ENCODE measurements at regions not wholly inside any gene's neighbourhood (a gene's known extent, or its start where the extent isn't known, plus 50 kb on each side); places are given as distances from the start of the nearest gene placed in this dataset.
"Not testable (repeated sequence)": the region's sequence is repeated elsewhere in the genome, so short reads cannot be mapped to it uniquely, and the experiment has no call there.

DNA sequence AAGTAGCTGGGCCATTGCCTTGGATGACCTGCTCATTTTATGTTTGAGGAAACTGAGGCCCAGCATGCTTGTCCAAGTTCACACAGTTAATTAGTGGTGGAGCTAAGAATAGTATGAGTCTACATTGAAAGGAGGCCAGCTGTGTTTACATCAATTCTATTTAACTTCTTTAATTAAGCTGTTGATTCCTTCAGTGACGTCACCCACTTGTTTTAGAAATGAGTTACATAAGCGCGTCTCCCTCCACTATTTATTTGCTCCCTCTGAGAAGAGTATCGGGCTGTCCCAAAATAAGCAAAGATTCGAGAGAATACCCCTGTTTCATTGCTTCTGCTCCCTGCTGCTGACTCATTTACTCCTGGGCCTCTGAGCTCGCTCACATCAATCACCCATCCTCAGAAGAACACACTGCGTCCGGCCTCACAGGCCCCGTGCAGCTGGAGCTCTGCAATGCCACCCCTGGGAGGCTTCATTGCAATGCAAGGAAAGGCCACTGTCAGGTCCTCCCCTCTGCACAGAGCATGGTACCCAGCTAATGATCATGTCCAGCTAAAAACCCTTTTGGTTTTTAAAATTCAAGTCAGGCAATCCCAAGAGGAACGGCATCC is 74.8 kb upstream of the BMP2 start:
- no peak for DNase-seq

DNA sequence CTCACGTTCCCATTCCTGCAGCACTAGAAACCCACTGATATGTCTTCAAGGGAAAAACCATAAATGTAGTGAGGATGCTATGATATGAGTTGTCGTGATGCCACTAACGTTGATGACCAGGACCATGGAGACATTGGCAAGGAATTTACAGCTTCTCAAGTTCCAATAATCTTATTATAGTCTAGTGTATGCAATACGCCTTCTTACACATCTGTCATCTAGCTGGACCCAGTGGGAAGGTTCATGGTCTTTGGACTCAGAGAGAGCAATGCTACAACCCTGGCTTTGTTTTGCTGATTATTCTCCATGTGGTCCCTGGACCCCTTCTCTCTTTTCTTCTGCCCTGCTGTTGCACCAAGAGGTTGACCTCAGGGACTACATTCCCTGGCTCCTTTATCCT is 76.0 kb upstream of the BMP2 start:
- DNase-seq, result no peak

DNA sequence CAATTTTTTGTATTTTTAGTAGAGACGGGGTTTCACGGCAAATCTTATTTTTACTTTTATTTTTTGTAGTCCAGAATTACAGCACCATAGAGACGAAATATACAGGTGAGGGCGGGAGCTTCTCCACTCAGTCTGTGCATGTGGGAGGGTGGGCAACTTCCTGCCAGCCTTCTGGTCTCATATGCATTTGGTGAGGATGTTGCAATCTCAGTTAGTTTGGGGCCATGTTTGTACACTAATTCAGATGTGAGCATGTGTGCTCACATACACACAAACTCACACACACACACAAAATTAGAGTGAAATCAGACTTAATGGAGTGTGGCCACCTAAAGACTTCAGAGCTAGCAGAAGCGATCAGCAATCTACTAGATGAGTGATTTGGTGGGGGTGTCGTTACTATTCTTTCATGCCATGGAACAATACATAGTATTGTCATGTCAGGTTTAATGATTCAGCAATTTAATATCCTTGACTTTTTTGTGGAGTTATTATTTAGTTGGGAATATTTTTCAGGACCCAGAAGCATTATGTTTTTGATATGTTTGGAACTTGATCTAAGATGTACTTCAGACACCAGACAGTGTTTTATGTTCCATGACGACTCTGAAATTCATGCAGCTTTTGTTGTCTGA is 78.0 kb upstream of the BMP2 start:
- no peak for DNase-seq

DNA sequence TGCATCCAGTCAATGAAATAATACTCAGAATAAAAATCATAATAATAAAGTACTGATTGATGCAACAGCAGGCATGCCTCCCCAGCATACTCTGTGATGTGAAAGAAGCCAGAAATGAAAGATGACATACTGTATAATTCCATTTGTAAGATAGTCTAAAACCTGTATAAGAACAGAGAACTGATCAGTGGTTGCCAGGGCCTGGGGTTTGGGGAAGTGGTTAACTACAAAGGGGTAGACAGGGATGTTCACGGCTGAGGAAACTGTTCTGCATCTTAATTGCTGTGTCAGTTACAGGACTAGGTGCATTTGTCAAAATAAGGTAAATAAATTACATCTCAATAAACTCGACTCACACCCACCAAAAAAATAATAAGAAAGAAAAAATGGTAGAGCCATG is 81.3 kb upstream of the BMP2 start:
- DNase-seq, result no peak

DNA sequence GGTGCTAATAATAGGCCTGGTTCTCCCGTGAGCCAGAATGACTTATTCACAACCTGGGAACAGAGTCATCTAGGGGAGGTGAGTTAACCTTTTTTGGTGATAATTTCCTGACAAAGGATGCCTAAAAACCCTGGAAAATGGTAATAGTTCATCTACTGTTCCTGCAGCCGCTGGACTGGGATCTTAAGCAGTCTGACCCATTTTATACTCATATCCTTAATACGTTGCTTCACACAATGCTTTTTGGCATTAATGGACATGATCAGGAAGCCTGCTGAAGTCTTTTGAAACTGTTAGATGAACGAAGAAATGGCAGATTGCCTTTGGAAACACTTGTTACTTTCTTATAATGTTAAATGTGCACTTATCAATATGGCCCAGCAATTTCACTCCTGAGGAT is 81.9 kb upstream of the BMP2 start:
- DNase-seq, result no peak

DNA sequence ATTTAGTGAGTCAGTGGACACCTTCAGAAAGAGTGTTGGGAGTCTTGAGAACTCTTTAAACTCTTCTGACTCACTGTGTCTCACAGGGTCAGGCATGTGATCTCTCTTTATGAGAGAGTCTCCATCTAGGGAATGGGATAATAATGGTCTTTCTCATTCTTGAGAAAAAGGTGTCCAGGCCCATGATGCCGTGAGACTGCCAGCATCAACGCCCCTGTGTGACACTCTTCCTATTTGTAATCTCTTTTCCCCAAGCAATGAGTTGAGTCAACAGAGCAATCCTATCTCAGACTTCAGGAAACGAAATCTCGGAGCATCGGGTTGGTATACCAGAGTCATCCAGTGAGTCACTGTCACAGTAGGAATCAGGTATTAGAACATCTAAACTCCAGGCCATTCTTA is 82.3 kb upstream of the BMP2 start:
- DNase-seq, result no peak

DNA sequence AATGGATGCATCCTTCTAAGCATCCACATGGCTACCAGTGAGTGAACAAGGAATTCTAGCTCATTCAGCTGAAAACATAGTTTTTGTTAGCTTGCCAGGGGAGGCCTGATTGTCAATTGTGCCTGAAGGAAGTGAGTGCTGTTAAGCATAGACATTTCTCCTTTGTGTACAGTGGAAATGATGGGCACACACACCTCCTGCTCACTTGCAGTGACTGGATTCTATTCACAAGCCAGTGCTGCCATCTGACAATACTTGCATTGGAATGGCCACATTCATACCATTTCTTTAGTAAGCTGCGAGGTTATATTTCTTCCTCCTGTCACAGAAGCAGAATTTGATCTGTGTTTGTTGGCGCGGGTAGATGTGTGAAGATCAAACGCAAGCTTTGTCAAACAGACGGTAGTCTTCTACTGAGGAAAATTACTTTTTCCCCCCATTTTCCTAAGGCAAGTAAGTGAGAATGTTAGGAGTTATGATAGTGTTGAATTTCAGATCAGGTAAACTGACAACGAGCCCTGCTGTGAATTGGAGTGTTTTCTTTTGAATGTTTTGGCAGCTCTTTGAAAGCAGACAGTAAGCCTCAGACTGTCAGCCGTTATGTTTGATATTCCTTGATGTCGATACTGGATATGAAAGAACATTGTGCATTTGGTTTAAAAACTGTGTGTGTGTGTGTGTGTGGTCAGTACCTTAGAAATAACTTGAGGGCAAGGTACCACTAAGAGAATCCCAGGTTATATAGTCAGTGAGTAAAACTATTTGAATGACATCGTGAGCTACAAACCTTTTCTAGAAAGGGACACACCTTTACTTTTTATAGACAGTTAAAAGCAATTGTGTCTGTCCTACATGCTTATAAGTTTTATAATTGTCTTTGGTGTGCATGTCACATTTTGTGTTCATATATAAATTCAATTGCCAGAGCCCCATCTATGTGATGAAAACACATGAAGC is 84.2 kb upstream of the BMP2 start:
- no peak for DNase-seq

DNA sequence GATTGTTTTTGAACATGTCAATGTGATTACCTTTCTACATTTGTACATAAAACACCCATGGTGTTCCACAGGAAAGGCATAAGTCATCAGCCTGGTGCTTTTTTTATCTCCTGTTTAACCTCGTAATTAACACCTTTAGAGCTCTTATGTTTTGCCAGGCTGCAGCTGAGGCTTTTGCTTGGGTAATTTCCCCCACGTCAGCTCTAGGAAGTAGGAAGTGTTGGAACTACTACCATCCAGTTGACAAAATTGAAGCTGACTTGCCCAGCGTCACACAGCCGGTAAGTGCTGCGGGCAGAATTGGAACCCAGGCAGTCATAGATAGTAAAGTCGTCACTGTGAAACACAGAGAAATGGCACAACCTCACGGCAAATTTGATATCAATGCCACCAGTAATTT is 86.6 kb upstream of the BMP2 start:
- DNase-seq, result no peak

DNA sequence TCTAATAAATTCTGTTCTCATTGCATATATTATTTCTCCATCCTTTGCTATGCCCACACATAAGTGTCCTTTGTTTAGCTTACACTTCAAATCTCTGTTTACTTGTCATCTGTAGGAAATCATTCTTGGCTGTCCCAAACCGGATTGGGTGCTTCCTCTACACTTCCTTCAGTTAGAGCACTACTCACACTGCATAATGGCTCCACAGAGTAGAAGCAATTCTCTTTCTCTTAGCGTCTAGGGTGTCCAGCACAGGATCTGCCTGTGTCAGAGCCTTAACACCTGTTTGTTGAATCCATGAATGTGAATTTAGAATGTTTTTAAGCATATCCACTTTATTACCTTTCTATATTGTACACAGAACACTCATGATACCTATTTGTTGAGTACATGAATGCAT is 87.0 kb upstream of the BMP2 start:
- no peak for DNase-seq

DNA sequence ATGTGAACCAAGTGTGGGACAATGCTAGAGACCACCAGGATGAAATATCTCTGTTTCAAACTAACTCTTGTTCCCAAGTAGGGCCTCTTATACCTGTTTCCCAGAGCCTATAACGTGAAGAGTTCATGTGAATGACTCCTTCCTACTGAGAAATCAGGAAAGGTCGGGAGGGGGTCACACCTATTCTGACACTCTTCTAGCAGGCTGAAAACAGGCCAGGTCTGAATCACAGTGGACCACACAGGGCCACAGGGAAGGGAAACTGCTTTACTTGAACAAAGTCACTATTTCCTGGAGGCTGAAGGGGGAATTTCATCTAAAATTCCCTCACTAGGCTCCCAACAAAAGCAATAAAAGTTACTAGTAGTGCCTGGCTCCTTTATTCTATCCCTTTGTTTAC is 88.4 kb upstream of the BMP2 start:
- DNase-seq, result no peak

DNA sequence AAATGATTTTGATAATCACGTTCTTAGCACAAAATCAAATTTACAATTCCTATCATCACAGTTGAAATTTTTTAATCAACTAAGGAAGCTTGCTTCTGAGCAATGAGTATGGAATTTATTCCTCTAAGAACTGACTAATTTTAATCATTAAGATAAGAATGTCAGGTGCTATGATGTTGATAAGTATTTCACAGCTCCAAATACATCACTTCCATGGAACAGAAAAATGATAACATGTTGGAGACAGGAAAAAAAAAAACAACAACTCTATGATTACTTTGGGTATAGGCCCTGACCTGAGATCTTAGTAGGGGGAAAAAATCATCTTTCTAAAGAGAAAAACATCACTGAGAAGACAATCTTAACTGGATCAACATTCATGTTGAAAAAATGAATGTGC is 89.4 kb upstream of the BMP2 start:
- no peak for DNase-seq

DNA sequence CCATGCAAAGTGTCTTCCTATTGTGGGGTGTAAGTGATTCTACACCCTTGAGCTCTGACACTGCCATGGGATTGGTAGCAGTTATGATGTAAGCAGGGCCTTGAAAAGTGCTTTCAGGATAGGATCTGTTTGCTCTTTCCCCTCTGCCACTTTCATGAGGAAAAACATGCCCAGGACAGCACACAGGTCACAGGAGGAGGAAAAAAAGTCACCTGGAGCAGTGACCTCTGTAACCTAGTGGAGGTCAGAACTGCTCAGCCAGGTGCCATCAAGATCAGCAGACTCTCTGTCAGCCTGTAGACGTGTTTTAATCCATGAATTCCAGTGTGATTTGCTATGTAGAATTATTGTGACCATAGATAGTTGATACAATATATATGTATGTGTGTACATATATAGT is 92.7 kb upstream of the BMP2 start:
- DNase-seq, result no peak

DNA sequence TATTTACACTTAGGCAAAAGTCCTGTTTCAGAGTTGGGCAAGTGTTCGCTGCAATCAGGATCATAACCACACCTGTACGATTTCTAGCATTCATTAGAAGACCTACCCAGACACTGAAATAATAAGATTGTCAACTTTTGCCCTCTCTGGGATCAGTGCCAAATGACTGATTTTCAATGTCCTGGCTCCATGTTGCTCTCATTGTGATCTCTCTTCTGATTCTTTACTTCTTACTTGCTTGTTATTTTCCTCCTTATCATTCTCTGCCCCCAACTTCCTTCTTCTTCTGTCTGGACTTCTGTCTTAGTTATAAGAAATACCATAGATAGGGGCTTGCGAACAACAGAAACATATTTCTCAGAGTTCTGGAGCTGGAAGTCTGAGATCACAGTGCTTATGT is 94.4 kb upstream of the BMP2 start:
- no peak for DNase-seq

DNA sequence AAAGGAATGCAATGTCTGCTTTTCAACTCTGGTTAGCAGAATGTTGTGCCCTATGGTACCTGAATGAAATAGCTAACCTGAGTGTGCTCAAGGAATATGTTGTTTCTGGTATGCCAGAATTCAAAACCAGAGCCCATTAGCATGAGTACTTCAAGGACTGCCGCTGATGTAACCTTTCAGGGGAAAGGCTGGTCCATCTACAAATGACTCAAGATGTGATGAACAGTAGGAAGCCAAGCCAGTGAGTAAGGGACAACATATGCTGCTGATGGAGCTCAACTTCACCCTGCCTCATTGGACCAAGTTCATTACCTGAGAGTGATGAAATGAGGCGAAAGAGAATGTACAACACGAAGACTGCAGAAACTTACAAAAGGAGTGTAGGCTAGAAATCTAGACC is 95.7 kb upstream of the BMP2 start:
- DNase-seq, result no peak

DNA sequence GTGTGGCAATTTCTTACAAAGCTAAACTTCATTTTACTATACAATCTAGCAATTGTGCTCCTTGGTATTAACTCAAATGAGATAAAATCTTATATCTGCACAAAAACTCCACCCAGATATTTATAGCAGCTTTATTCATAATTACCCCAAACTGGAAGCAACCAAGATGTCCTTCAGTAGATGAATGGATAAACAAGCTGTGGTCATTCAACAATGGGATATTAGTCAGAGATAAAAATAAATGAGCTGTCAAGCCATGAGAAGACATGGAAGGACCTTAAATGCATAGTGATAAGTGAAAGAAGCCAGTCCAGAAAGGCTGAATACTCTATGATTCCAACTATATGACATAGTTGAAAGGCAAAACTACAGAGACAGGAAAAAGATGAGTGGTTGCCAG is 98.9 kb upstream of the BMP2 start:
- no peak for DNase-seq

DNA sequence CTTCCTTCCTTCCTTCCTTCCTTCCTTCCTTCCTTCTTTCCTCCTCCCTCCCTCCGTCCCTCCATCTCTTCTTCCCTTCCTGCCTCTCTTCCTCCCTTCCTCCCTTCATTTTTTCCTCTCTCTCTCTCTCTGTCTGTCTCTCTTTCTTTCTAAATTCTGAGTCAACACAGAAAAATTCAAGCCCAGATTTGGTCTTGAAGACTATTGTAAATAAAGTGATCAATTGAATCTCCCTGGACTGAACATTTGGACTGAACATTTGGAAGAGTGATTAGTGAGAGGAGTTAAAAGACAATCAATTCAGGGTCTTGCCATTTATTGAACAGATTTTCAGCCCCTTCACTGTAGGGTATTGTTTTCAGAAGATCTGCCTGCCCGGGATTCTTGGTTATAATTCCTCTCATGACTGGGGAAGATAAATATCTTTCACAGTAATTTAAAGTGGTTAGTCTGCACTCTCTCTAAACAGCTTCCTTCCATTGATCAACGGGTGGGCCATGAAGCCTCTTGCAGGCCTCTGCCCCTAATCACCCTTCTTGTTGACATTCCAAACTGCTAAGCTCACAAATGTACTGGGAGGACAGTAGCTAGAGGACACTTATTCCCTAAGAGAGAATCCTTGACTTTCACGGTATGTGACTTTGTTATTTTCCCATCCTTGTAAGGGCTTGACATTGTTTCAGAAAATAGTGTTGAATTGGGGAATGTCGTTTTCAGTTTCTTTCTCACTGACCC is 101.7 kb upstream of the BMP2 start:
- no peak for DNase-seq

DNA sequence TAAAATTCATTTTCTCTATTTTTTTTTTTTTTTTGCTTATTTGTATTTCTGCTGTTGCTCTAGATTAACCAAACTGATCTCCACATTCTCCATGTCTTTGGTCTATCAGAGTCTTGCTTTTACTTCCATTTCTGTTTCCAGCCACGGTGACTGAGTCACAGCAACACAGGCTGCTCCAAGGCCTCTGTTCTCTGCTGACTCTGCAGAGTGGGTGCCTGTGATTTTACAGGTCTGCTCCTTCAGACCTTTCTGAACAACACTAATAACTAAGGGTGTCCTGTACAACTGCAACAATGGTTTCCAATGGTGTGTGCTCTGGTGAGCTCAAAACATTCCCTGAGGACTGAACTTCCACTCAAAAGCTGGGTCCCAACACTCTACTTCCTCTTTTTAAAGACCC is 102.3 kb upstream of the BMP2 start:
- DNase-seq, result no peak

DNA sequence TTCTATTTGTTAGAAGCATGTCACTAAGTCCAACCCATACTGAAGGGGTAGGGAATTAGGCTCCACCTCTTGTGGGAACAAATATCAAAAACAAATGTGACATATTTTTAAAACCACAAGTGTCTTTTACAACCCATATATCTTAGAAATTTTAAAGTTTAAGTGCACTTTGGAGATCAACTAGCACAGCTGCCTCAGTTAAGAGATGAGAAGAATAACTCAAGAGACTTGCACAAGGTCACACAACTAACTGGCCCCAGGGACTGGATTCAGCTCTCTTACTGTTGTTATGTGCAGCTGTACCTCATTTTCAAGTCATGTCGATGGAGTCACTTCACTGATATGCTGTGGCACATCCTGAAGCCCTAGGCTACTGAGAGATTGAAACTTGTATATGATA is 102.9 kb upstream of the BMP2 start:
- no peak for DNase-seq

DNA sequence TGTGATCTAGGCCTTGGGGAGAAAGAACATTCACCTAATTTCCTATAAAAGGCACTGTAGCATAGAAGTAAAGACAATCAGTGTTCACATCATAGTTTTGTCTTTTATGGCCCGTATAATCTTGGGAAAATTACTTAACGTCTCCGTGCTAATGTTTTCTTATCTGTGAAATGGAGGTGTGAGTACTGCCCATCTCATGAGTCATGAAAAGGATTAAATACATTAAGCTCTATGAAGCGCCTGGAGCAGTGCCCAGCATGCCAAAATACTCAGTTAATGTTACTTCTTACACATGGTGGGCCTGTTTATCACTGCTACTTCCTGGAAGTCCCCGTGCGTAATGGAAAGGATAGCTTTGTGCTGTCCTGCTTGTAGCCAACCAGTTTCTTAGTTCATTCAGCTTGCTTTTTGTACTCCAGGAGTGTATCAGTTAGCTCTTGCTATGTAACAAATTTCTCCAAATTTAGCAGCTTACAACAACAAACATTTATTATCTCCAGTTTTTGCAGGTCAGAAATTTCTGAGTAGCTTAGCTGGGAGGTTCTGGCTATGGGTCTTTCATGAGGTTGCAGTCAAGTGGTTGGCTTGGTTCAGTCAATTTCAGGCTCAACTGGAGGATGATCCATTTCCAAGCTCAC is 103.6 kb upstream of the BMP2 start:
- DNase-seq, result no peak

DNA sequence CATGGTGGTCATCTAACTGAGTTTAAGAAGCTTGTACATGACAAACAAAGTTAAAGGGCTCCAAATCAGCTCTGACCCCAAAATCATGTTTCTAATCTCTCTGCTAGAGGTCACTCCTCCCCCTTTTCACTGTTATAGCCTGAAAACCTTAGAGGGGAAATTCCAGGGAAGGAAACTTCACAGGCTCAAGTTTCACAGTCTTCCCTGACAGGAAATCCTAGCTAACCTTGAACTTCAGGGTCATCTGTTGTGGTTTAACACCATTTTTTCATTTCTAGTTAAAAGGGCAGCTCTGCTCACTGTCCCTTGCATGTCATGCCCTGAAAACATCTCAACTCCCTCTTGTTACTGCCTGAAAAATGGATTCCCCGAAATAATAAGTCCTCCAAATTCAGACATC is 104.4 kb upstream of the BMP2 start:
- no peak for DNase-seq

DNA sequence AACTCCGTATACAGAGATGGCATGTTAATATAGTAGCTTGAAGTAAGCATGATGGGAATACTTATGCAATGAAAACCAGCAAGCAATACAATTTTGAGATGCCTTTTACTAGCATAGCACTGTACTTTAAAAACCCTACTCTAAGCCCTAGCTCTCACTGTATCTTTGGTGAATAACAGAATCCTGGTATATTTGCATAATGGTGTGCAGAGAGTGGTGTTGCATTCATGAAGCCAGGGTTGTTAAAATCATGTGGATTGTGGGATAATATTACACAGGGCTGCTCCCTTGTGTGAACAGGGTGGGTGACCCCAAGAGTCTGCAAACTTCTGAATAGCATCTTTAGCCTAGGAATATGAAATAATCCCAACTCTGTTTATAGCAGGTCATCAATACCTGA is 105.2 kb upstream of the BMP2 start:
- DNase-seq, result no peak

DNA sequence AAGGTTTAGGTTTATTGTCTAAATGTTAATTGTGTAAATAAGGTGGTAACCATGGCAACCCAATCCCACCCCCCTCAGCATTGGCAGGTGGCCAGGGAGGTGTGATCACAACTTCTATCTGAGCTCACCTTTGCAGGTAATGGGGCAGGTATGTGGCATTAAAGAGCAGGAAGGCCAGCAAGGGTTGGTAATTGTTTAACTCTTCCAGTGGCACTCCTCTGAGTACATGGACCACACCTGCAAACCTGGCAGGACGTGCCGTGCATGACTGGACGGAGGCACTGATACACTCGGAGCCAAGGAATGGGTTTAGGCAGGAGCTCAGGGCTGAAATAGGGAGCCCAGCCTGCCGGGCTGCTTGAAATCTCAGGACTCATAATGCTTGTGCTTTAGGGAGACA is 107.0 kb upstream of the BMP2 start:
- DNase-seq, result no peak

DNA sequence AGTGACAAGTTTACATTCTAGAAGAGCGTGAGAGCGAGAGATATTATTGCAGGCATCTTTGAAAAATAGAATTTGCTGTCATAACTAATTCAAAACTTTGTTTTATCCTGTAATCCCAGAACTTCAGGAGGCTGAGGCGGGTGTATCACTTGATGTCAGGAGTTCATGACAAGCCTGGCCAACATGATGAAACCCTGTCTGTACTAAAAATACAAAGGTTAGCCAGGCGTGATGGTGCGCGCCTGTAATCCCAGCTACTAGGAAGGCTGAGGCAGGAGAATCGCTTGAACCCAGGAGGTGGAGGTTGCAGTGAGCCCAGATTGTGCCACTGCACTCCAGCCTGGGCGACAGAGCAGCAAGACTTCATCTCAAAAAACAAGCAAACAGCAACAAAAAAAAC is 108.6 kb upstream of the BMP2 start:
- not testable (repeated sequence) for DNase-seq
